DOHH2 (cell line): ENCODE measurements at regions not wholly inside any gene's neighbourhood (a gene's known extent, or its start where the extent isn't known, plus 50 kb on each side); places are given as distances from the start of the nearest gene placed in this dataset.

ENCODE experiments used
- EZH2phosphoT487 ChIP-seq: fragments of 200-600 bp; sonication (generic); IDR thresholded peaks from 2 replicates; pipeline ENCODE4 v1.6.1; 2017; ENCODE audit warnings: borderline replicate concordance, mild to moderate bottlenecking, antibody characterized with exemption, low read length, moderate library complexity, mixed read lengths
- TF ChIP-seq, protein P1 (sequence below): fragments of 200-600 bp; sonication (generic); IDR thresholded peaks from one replicate; pipeline ENCODE4 v1.5.1; 2014; ENCODE audit warnings: antibody characterized with exemption, mild to moderate bottlenecking, low read depth, low read length; ENCODE audit not compliant: poor library complexity, severe bottlenecking

DNA sequence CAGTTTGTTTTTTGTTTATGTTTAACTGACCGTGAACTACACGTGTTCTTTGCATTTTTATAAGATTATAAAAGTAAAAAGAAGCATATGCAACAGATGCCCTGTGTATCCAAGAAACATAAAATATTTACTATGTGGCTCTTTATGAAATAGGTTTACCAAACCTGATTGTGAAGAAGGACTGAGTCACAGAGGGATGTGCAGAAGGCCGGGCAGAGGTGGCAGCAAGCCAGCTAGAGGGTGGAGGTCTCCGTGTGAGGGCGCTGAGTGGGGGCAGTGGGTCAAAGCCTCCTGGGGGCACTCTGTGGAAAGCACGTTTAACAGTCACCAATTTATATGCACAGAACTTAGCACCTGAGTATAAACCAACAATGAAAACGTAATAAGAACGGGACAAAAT lies 97.2 kb downstream of the TMEM18 start:
- TF ChIP-seq, protein P1, sequence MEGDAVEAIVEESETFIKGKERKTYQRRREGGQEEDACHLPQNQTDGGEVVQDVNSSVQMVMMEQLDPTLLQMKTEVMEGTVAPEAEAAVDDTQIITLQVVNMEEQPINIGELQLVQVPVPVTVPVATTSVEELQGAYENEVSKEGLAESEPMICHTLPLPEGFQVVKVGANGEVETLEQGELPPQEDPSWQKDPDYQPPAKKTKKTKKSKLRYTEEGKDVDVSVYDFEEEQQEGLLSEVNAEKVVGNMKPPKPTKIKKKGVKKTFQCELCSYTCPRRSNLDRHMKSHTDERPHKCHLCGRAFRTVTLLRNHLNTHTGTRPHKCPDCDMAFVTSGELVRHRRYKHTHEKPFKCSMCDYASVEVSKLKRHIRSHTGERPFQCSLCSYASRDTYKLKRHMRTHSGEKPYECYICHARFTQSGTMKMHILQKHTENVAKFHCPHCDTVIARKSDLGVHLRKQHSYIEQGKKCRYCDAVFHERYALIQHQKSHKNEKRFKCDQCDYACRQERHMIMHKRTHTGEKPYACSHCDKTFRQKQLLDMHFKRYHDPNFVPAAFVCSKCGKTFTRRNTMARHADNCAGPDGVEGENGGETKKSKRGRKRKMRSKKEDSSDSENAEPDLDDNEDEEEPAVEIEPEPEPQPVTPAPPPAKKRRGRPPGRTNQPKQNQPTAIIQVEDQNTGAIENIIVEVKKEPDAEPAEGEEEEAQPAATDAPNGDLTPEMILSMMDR = no peak
- TF ChIP-seq EZH2phosphoT487 = no peak
